OCI-LY3 (cell line): ENCODE measurements at regions not wholly inside any gene's neighbourhood (a gene's known extent, or its start where the extent isn't known, plus 50 kb on each side); places are given as distances from the start of the nearest gene placed in this dataset.

Experiments used
- H2AFZ ChIP-seq: fragments of 200-600, 300-600 bp; shearing (Covaris generic); 2 replicates; pipeline ENCODE4 v1.6.0; 2014; ENCODE audit warnings: antibody characterized with exemption, low read depth, low read length
- H3K27ac ChIP-seq: fragments of 200-600, 300-600 bp; sonication (generic); 2 replicates; pipeline ENCODE4 v1.5.1; 2014; ENCODE audit warnings: mild to moderate bottlenecking, low read length, moderate library complexity, mixed read lengths
- H3K27me3 ChIP-seq: fragments of 200-600, 300-600 bp; sonication (generic); 2 replicates; pipeline ENCODE4 v1.6.1; 2014; ENCODE audit warnings: low read depth, low read length, mixed read lengths
- H3K36me3 ChIP-seq: fragments of 200-600, 300-600 bp; sonication (generic); replicated peaks from 2 replicates; pipeline ENCODE3; 2014; ENCODE audit warnings: low read depth, low read length, mixed read lengths
- H3K4me1 ChIP-seq: fragments of 300-600, 200-600 bp; sonication (generic); 2 replicates; pipeline ENCODE4 v1.6.1; 2014; ENCODE audit warnings: low read length, mixed read lengths
- H3K4me2 ChIP-seq: fragments of 200-600, 300-600 bp; sonication (generic); 2 replicates; pipeline ENCODE4 v1.6.1; 2014; ENCODE audit warnings: low read length, mixed read lengths
- H3K4me3 ChIP-seq: fragments of 300-600, 200-600 bp; sonication (generic); 2 replicates; pipeline ENCODE4 v1.5.1; 2014; ENCODE audit warnings: antibody characterized with exemption, mild to moderate bottlenecking, low read length, moderate library complexity
- H3K79me2 ChIP-seq: fragments of 300-600, 200-600 bp; shearing (Covaris generic); 2 replicates; pipeline ENCODE4 v1.6.1; 2014; ENCODE audit warnings: mild to moderate bottlenecking, low read length, mixed read lengths
- H3K9ac ChIP-seq: fragments of 300-600, 200-600 bp; shearing (Covaris generic); 2 replicates; pipeline ENCODE4 v1.6.0; 2014; ENCODE audit warnings: mild to moderate bottlenecking, low read length, moderate library complexity
- H3K9me3 ChIP-seq: fragments of 200-600, 300-600 bp; shearing (Covaris generic); 2 replicates; pipeline ENCODE4 v1.6.1; 2014; ENCODE audit warnings: low read length, mixed read lengths; ENCODE audit not compliant: insufficient read depth
- H4K20me1 ChIP-seq: fragments of 200-600, 300-600 bp; sonication (generic); 2 replicates; pipeline ENCODE4 v1.6.1; 2016; ENCODE audit warnings: low read length, mixed read lengths; ENCODE audit not compliant: insufficient read depth
- CTCF ChIP-seq: fragments of 200-600, 300-600 bp; sonication (generic); IDR thresholded peaks from 2 replicates; pipeline ENCODE4 v1.5.1; 2014; ENCODE audit warnings: antibody characterized with exemption, low read length, low read depth
- EZH2phosphoT487 ChIP-seq: fragments of 200-600 bp; shearing (Covaris generic); IDR thresholded peaks from 2 replicates; pipeline ENCODE4 v1.6.1; 2018; ENCODE audit warnings: antibody characterized with exemption, mixed run types, low read depth

GRCh38 chr1:88134983-88135921, 548.8 kb upstream of the PKN2 start:
- Histone ChIP-seq H3K4me1 (no peaks in the 10 kb centered on the region), H3K9me3 (no peaks in the 10 kb centered on the region), H3K79me2 (no peaks in the 10 kb centered on the region), H2AFZ (no peak overlapping the region), H4K20me1 (no peaks in the 10 kb centered on the region), H3K4me2 (no peak overlapping the region), H3K9ac (no peak overlapping the region), H3K27ac (no peak overlapping the region), H3K36me3 (no peaks in the 10 kb centered on the region), H3K4me3 (no peak overlapping the region), H3K27me3 (no peaks in the 10 kb centered on the region)
- TF ChIP-seq CTCF (no peak), EZH2phosphoT487 (no peak)

- no peak for TF ChIP-seq EZH2phosphoT487
- TF ChIP-seq CTCF = no peak
- H3K27me3 ChIP-seq = no peaks in the 10 kb centered on the region
- no peak overlapping the region for H3K4me3 ChIP-seq
- H4K20me1 ChIP-seq = no peaks in the 10 kb centered on the region
- no peaks in the 10 kb centered on the region for H3K79me2 ChIP-seq
- H3K27ac ChIP-seq = no peak overlapping the region
- no peaks in the 10 kb centered on the region for H3K36me3 ChIP-seq
- no peak overlapping the region for H3K4me2 ChIP-seq
- no peaks in the 10 kb centered on the region for H3K9me3 ChIP-seq
- H2AFZ ChIP-seq = no peak overlapping the region
- H3K9ac ChIP-seq = no peak overlapping the region
- H3K4me1 ChIP-seq = no peaks in the 10 kb centered on the region
These were observed 544.4 kb upstream of the PKN2 start for GRCh38 chr1:88139633-88140032.

- Histone ChIP-seq H3K27ac (no peak overlapping the region), H4K20me1 (no peaks in the 10 kb centered on the region), H2AFZ (no peak overlapping the region), H3K9ac (no peak overlapping the region), H3K79me2 (no peaks in the 10 kb centered on the region), H3K4me3 (no peak overlapping the region), H3K36me3 (no peaks in the 10 kb centered on the region), H3K27me3 (0 out of 2 replicates have a peak, but pooled peaks cover under 1% of the 10 kb centered on the region), H3K9me3 (no peaks in the 10 kb centered on the region), H3K4me1 (no peaks in the 10 kb centered on the region), H3K4me2 (no peak overlapping the region)
- TF ChIP-seq CTCF (no peak), EZH2phosphoT487 (no peak)
These were observed 543.7 kb upstream of the PKN2 start for GRCh38 chr1:88140325-88140724.

- H2AFZ ChIP-seq = no peak overlapping the region
- H3K4me3 ChIP-seq = no peak overlapping the region
- 0 out of 2 replicates have a peak, but pooled peaks cover 4% of the 10 kb centered on the region for H3K27me3 ChIP-seq
These were observed 542.5 kb upstream of the PKN2 start for GRCh38 chr1:88141499-88142074.

More at GRCh38 chr1:88141499-88142074, 542.5 kb upstream of the PKN2 start:
- no peak for TF ChIP-seq EZH2phosphoT487
- TF ChIP-seq CTCF = no peak
- Histone ChIP-seq H3K79me2 (no peaks in the 10 kb centered on the region), H3K9me3 (no peaks in the 10 kb centered on the region), H3K36me3 (no peaks in the 10 kb centered on the region), H3K27ac (no peak overlapping the region), H3K9ac (no peak overlapping the region), H4K20me1 (no peaks in the 10 kb centered on the region), H3K4me1 (no peaks in the 10 kb centered on the region), H3K4me2 (no peak overlapping the region)
